HepG2 (cell line): ENCODE measurements at regions not wholly inside any gene's neighbourhood (a gene's known extent, or its start where the extent isn't known, plus 50 kb on each side); places are given as distances from the start of the nearest gene placed in this dataset.

Experiments used
- ATAC-seq: fragments of 200-7000 bp; cut with Tn5 transposase; 3 replicates; pipeline ENCODE4 v1.9.1; 2020; ENCODE audit warnings: mild to moderate bottlenecking, moderate library complexity
- BruUV-seq: library from RNA; stranded (reverse); fragments of 400-500 nt; replicated peaks from 2 replicates; lab custom pipeline; 2021; lab: Mats Ljungman, UMichigan
- CTCF ChIA-PET: fragments of 300-600 bp; formaldehyde crosslinking; extraction: SDS; loops from one replicate; lab custom pipeline; 2021; ENCODE audit warnings: low total read pairs, inconsistent platforms, low intra/inter-chr PET ratio; lab: Yijun Ruan, JAX
- POLR2A ChIA-PET: fragments of 350-600 bp; sonication (Branson Sonifier 250); formaldehyde crosslinking; loops from one replicate; lab custom pipeline; 2020; ENCODE audit warnings: antibody characterized with exemption, inconsistent platforms; lab: Yijun Ruan, JAX
- DNase-seq: peaks from one replicate; pipeline ENCODE4 v3.0.0-alpha.2; 2015; ENCODE audit warnings: low spot score
- FAIRE-seq: peaks from 3 replicates; lab custom pipeline; 2011; peaks lifted over from hg19 to GRCh38; lab: Jason Lieb, UNC
- H2AFZ ChIP-seq: one replicate; pipeline ENCODE4 v1.6.1; 2011; ENCODE audit warnings: low read length, inconsistent platforms
- H3K27ac ChIP-seq: fragments of 300-600 bp; 3 replicates; pipeline ENCODE4 v1.8.0; 2011; ENCODE audit warnings: mixed run types, mild to moderate bottlenecking, mixed read lengths, low read length, inconsistent platforms; ENCODE audit not compliant: insufficient read depth; ENCODE audit errors: extremely low read length
- H3K27me3 ChIP-seq, 2 experiments: fragments of 200-600 bp in 1 of 2; 2 replicates in 1 of 2; 3 replicates in 1 of 2; pipeline versions ENCODE4 v1.6.0 to v1.8.0; 2011; ENCODE audit warnings: low read length in 2 of 2, mild to moderate bottlenecking in 2 of 2, moderate library complexity in 2 of 2, inconsistent platforms in 1 of 2; ENCODE audit not compliant: insufficient read depth in 2 of 2, control insufficient read depth in 1 of 2
- H3K36me3 ChIP-seq, 2 experiments: fragments of 200-600 bp in 1 of 2; replicated peaks in 1 of 2; 2 replicates in 1 of 2; 3 replicates in 1 of 2; pipeline versions ENCODE4 v1.5.1 to v1.8.0; 2011; ENCODE audit warnings: low read length in 2 of 2, inconsistent platforms in 1 of 2; ENCODE audit not compliant: insufficient read depth in 2 of 2, control insufficient read depth in 1 of 2
- H3K4me1 ChIP-seq: 2 replicates; pipeline ENCODE4 v1.5.1; 2012; ENCODE audit warnings: low read length, inconsistent platforms; ENCODE audit not compliant: insufficient read depth
- H3K4me2 ChIP-seq: 2 replicates; pipeline ENCODE4 v1.6.0; 2011; ENCODE audit warnings: low read depth, low read length, inconsistent platforms
- H3K4me3 ChIP-seq, 3 experiments: fragments of 200-600 bp in 1 of 3; sonication (generic), shearing (Covaris generic) in 1 of 3; replicated peaks in 1 of 3; 2 replicates each; pipeline ENCODE4 v1.5.1; 2011 to 2016; ENCODE audit warnings: low read length in 3 of 3, inconsistent platforms in 2 of 3, low read depth in 2 of 3, mild to moderate bottlenecking in 2 of 3, control low read depth in 1 of 3, mixed read lengths in 1 of 3; ENCODE audit not compliant: insufficient read depth in 1 of 3
- H3K79me2 ChIP-seq: one replicate; pipeline ENCODE4 v1.6.1; 2011; ENCODE audit warnings: low read length, inconsistent platforms; ENCODE audit not compliant: insufficient read depth
- H3K9ac ChIP-seq: 2 replicates; pipeline ENCODE4 v1.6.0; 2011; ENCODE audit warnings: mild to moderate bottlenecking, low read depth, low read length, inconsistent platforms; ENCODE audit not compliant: insufficient read depth
- H3K9me3 ChIP-seq: 2 replicates; pipeline ENCODE4 v1.5.1; 2012; ENCODE audit warnings: mild to moderate bottlenecking, low read length
- H4K20me1 ChIP-seq: 2 replicates; pipeline ENCODE4 v1.6.0; 2011; ENCODE audit warnings: inconsistent platforms, mild to moderate bottlenecking, low read length, moderate library complexity; ENCODE audit not compliant: insufficient read depth
- CHD2 ChIP-seq: IDR thresholded peaks from 2 replicates; pipeline ENCODE4 v1.6.1; 2011; ENCODE audit warnings: low read depth, low read length, improper control_type of control experiment
- CHD4 ChIP-seq: fragments of 200-600 bp; sonication (generic); IDR thresholded peaks from 2 replicates; pipeline ENCODE4 v1.7.0; 2017; ENCODE audit warnings: mild to moderate bottlenecking, low read length, borderline replicate concordance
- HHEX ChIP-seq: IDR thresholded peaks from 2 replicates; pipeline ENCODE4 v1.6.1; 2016; ENCODE audit warnings: control low read depth
- HIVEP1 ChIP-seq: sonication (generic); formaldehyde crosslinking; IDR thresholded peaks from 2 replicates; pipeline ENCODE4 v1.4.0; 2020; ENCODE audit warnings: mild to moderate bottlenecking, missing genetic modification reagents
- NR3C1 ChIP-seq: sonication (generic); formaldehyde crosslinking; IDR thresholded peaks from 2 replicates; pipeline ENCODE4 v1.4.0; 2020; ENCODE audit warnings: missing genetic modification reagents
- SMARCE1 ChIP-seq: fragments of 450-650 bp; IDR thresholded peaks from 2 replicates; pipeline ENCODE4 v1.6.1; 2017; ENCODE audit warnings: borderline replicate concordance
- SYNCRIP ChIP-seq: fragments of 200-400 bp; formaldehyde crosslinking; IDR thresholded peaks from 2 replicates; pipeline ENCODE4 v1.6.1; 2018; ENCODE audit warnings: mild to moderate bottlenecking, low read depth, low read length; ENCODE audit not compliant: insufficient read depth
- ZFP36L2 ChIP-seq: sonication (generic); formaldehyde crosslinking; IDR thresholded peaks from 2 replicates; pipeline ENCODE4 v1.4.0; 2020; ENCODE audit warnings: missing genetic modification reagents
- ZNF713 ChIP-seq: sonication (generic); formaldehyde crosslinking; IDR thresholded peaks from 2 replicates; pipeline ENCODE4 v1.4.0; 2020; ENCODE audit warnings: mild to moderate bottlenecking, missing genetic modification reagents
- ZNF724P ChIP-seq: sonication (generic); formaldehyde crosslinking; IDR thresholded peaks from 2 replicates; pipeline ENCODE4 v1.8.0; 2022; ENCODE audit warnings: missing genetic modification reagents, borderline replicate concordance
- ZNF746 ChIP-seq: sonication (generic); formaldehyde crosslinking; IDR thresholded peaks from 2 replicates; pipeline ENCODE4 v1.8.0; 2022; ENCODE audit warnings: mild to moderate bottlenecking, missing genetic modification reagents
- WGBS: methylation state at CpG from one replicate; pipeline ENCODE4 v1.1.6; 2017; ENCODE audit warnings: low lambda C conversion rate; 5-methylcytosine and 5-hydroxymethylcytosine counted together
- in situ Hi-C: cut with HindIII; loops from 2 replicates; pipeline ENCODE4 v1.10.0; 2017; ENCODE audit warnings: low pct_unique_long_range_greater_than_20kb; ENCODE audit not compliant: extremely low pct_ligation_motif_present
- intact Hi-C: fragments of 100-400 bp; cut with micrococcal nuclease; formaldehyde crosslinking; loops from one replicate; pipeline ENCODE4 v1.10.0; 2022; ENCODE audit not compliant: unreplicated experiment
- TF ChIP-seq, protein P1 (sequence below): sonication (generic); formaldehyde crosslinking; IDR thresholded peaks from one replicate; pipeline ENCODE4 v1.5.1; 2020; ENCODE audit warnings: mild to moderate bottlenecking, missing genetic modification reagents; ENCODE audit errors: not compliant biosample characterization
- TF ChIP-seq, protein P2 (sequence below): IDR thresholded peaks from 2 replicates; pipeline ENCODE4 v1.6.1; 2016; ENCODE audit warnings: missing genetic modification reagents, missing compliant biosample characterization
- TF ChIP-seq, protein P3 (sequence below): sonication (generic); formaldehyde crosslinking; IDR thresholded peaks from 2 replicates; pipeline ENCODE4 v1.4.0; 2020; ENCODE audit warnings: missing genetic modification reagents

DNA sequence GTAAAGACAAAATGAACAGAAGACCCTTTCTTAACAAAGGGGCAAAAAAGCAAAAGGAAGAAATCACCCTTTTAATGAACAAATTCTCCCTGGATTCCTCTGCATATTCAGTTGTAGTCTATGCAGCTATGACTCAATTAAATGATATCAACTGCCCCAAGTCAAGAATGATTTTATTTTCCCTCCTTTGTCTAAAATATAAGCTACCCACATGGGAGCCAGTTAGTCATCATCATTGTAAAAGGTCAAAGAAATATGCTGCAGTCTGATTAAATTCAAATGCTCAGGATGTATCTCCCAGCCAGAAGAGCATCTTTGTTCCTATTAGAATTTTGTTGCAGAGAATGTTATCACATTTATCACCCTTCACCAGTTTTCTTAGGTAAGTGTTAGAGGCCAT, 84.0 kb downstream of the SST start (continued):
- TF ChIP-seq, protein P1, sequence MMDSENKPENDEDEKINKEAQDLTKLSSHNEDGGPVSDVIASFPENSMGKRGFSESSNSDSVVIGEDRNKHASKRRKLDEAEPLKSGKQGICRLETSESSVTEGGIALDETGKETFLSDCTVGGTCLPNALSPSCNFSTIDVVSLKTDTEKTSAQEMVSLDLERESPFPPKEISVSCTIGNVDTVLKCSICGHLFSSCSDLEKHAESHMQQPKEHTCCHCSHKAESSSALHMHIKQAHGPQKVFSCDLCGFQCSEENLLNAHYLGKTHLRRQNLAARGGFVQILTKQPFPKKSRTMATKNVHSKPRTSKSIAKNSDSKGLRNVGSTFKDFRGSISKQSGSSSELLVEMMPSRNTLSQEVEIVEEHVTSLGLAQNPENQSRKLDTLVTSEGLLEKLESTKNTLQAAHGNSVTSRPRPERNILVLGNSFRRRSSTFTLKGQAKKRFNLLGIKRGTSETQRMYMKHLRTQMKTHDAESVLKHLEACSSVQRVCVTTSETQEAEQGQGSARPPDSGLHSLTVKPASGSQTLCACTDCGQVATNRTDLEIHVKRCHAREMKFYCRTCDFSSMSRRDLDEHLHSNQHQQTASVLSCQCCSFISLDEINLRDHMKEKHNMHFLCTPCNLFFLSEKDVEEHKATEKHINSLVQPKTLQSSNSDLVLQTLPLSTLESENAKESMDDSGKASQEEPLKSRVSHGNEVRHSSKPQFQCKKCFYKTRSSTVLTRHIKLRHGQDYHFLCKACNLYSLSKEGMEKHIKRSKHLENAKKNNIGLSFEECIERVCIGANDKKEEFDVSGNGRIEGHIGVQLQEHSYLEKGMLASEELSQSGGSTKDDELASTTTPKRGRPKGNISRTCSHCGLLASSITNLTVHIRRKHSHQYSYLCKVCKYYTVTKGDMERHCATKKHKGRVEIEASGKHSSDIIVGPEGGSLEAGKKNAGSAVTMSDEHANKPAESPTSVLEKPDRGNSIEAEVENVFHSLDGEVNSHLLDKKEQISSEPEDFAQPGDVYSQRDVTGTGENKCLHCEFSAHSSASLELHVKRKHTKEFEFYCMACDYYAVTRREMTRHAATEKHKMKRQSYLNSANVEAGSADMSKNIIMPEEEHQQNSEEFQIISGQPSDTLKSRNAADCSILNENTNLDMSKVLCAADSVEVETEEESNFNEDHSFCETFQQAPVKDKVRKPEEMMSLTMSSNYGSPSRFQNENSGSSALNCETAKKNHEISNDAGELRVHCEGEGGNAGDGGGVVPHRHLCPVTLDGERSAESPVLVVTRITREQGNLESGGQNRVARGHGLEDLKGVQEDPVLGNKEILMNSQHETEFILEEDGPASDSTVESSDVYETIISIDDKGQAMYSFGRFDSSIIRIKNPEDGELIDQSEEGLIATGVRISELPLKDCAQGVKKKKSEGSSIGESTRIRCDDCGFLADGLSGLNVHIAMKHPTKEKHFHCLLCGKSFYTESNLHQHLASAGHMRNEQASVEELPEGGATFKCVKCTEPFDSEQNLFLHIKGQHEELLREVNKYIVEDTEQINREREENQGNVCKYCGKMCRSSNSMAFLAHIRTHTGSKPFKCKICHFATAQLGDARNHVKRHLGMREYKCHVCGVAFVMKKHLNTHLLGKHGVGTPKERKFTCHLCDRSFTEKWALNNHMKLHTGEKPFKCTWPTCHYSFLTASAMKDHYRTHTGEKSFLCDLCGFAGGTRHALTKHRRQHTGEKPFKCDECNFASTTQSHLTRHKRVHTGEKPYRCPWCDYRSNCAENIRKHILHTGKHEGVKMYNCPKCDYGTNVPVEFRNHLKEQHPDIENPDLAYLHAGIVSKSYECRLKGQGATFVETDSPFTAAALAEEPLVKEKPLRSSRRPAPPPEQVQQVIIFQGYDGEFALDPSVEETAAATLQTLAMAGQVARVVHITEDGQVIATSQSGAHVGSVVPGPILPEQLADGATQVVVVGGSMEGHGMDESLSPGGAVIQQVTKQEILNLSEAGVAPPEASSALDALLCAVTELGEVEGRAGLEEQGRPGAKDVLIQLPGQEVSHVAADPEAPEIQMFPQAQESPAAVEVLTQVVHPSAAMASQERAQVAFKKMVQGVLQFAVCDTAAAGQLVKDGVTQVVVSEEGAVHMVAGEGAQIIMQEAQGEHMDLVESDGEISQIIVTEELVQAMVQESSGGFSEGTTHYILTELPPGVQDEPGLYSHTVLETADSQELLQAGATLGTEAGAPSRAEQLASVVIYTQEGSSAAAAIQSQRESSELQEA (CRISPR knock-in tag) = no peak
- TF ChIP-seq SMARCE1 = no peak

DNA sequence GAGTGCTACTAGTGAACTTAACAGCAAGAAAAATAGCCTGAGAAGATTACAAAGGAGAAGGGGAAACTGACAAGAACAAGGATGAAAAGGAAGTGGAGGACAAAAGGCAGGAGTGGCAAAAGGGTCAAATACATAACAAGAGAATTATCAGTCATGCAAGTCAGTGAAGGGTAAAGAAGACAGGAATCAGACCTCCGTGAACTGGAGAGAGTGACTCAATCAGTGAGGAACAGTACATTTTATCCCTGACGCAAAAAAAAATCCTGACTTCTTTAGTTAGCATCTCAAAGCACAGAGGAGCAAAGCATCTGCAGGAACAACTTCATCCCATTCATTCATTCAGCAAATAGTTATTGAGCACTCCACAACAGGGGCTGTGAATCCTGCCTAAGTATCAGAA, 97.8 kb downstream of the SST start:
- no TSS peak for BruUV-seq
- Histone ChIP-seq H2AFZ (no peak overlapping the region), H3K27ac (no peak overlapping the region), H3K9ac (no peak overlapping the region), H3K4me1 (peaks cover 7% of the 10 kb centered on the region), H3K36me3 (no peaks in the 10 kb centered on the region), H3K4me2 (no peak overlapping the region)
- no peak for DNase-seq
- 0% methylated on average over 2 of the region's 2 CpGs for WGBS
- POLR2A ChIA-PET = no interaction called here
- TF ChIP-seq ZNF724P (no peak), CHD4 (no peak), HHEX (no peak), ZNF713 (CRISPR knock-in tag) (no peak), ZFP36L2 (CRISPR knock-in tag) (no peak), NR3C1 (CRISPR knock-in tag) (no peak), ZNF746 (CRISPR knock-in tag) (no peak), CHD2 (no peak), SYNCRIP (no peak), HIVEP1 (CRISPR knock-in tag) (no peak)
- TF ChIP-seq, protein P2, sequence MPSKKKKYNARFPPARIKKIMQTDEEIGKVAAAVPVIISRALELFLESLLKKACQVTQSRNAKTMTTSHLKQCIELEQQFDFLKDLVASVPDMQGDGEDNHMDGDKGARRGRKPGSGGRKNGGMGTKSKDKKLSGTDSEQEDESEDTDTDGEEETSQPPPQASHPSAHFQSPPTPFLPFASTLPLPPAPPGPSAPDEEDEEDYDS (CRISPR knock-in tag) = no peak
- TF ChIP-seq, protein P3, sequence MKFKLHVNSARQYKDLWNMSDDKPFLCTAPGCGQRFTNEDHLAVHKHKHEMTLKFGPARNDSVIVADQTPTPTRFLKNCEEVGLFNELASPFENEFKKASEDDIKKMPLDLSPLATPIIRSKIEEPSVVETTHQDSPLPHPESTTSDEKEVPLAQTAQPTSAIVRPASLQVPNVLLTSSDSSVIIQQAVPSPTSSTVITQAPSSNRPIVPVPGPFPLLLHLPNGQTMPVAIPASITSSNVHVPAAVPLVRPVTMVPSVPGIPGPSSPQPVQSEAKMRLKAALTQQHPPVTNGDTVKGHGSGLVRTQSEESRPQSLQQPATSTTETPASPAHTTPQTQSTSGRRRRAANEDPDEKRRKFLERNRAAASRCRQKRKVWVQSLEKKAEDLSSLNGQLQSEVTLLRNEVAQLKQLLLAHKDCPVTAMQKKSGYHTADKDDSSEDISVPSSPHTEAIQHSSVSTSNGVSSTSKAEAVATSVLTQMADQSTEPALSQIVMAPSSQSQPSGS (CRISPR knock-in tag) = no peak
- TF ChIP-seq, all 625 proteins: peak for 0
- CTCF ChIA-PET = no interaction called here
- Histone ChIP-seq H3K4me3 (no peak overlapping the region), H3K9me3 (no peaks in the 10 kb centered on the region), H3K27me3 (peaks cover 0 to 6% of the 10 kb centered on the region in 2 experiments; a peak in 1 of 5 replicates), H4K20me1 (no peaks in the 10 kb centered on the region), H3K79me2 (no peaks in the 10 kb centered on the region)
- FAIRE-seq (no peak), ATAC-seq (no peak)
- intact Hi-C loops (no loop called here), in situ Hi-C loops (no loop called here)
